ENCODE measurements at regions not wholly inside any gene's neighbourhood (a gene's known extent, or its start where the extent isn't known, plus 50 kb on each side); places are given as distances from the start of the nearest gene placed in this dataset.

DNA sequence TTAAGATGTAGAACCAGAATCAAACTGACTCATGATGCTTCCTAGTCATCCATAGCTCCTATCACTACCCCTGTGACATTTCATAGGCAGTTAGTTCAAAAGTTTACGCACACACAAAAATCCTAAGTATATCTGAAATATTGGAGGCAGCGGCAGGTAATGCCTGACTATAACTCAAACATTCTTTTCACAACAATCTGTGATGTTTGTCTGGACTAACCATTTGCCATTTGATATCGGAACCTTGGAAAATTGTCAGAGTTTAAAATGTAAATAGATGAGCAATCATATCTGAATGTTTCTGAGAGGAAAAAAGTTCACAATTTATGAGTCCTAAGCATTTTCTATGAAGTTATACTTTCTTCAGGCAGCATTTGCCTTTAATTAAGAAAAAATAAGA is 1078.2 kb downstream of the EPHA7 start:
- no peak for TF ChIP-seq CTCF (IDR thresholded peaks at IDR 0.05)
- no peak for TF ChIP-seq POLR2A (IDR thresholded peaks at IDR 0.05)
